ENCODE measurements at regions not wholly inside any gene's neighbourhood (a gene's known extent, or its start where the extent isn't known, plus 50 kb on each side); places are given as distances from the start of the nearest gene placed in this dataset.

- TF ChIP-seq GATA2 (IDR thresholded peaks at IDR 0.05; ENCODE audit: low read depth, low read length) (no peak), GATA3 (IDR thresholded peaks at IDR 0.05; ENCODE audit: low read depth, low read length) (no peak)
These were observed 127.1 kb upstream of the RBMS3 start for GRCh38 chr3:29153811-29154210.

Measured in SH-SY5Y (cell line).